ENCODE measurements at regions not wholly inside any gene's neighbourhood (a gene's known extent, or its start where the extent isn't known, plus 50 kb on each side); places are given as distances from the start of the nearest gene placed in this dataset.
"Not testable (repeated sequence)": the region's sequence is repeated elsewhere in the genome, so short reads cannot be mapped to it uniquely, and the experiment has no call there.

DNA sequence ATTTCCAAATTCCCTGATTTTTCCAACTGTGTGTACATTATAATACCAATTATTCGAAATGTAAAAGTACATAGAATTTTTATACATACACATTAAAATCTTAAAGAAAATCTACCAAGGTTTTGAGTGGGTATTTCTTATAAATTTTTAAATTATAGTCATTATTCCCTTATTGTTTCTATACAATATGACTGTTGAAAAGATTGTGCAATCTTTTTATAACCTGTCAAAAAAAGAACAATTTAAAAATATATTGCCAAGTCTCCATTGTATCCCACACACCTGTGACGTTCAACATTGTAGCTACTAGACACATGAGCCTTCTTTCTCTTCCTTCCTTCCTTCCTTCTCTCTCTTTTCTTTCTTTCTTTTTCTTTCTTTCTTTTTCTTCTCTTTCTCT lies 473.2 kb upstream of the CHRM3 start:
- DNase-seq (ENCODE audit: low spot score): no peak

- no peak for DNase-seq (ENCODE audit: low spot score)
Measured at GRCh38 chr1:238912148-238912547, 474.2 kb upstream of the CHRM3 start.

GRCh38 chr1:238902752-238903151 lies 483.6 kb upstream of the CHRM3 start:
- DNase-seq (ENCODE audit: low spot score): not testable (repeated sequence)

GRCh38 chr1:238900334-238900865 lies 486.0 kb upstream of the CHRM3 start:
- no peak for DNase-seq (ENCODE audit: low spot score)

GRCh38 chr1:238898856-238899255 lies 487.5 kb upstream of the CHRM3 start:
- no peak for DNase-seq (ENCODE audit: low spot score)

DNA sequence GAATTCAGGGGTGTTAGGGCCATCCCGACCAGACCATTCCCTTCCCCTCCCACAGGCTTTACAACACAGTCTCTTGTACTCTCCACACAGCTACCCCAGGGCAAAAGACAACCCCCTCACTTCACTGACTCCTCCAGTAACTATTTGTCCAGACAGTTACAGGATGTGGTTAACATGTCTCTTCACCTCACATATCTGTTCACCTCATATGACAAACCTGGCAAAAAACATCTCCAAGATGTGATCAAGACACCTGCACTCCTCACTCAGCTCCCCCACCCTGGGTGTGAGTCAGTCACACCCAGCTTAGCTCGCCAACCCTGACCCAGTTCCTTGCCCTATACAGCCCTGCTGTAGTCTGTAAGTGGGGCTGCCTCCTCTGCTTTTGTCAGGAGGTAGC lies 490.5 kb upstream of the CHRM3 start:
- no peak for DNase-seq (ENCODE audit: low spot score)

DNA sequence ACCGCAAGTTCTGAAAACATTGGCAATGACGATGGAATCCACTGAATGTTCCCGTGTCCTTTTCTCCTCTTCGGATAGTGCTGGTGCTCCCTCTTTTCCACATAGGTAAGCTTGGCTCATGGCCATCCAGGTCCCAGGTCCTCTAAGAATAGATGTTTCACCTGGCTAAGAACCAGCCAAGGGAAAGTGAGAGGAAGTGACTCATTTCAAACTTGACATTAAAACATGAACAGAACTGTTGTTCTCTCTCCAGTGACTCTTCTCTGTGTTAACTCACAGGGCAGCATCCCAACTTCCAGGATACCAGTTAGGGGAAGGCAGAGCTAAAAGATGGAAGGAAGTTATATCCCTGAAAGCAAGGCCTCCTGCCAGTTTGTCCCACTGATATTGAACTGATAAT lies 493.8 kb upstream of the CHRM3 start:
- peak; percentile 24 for DNase-seq (ENCODE audit: low spot score)

DNA sequence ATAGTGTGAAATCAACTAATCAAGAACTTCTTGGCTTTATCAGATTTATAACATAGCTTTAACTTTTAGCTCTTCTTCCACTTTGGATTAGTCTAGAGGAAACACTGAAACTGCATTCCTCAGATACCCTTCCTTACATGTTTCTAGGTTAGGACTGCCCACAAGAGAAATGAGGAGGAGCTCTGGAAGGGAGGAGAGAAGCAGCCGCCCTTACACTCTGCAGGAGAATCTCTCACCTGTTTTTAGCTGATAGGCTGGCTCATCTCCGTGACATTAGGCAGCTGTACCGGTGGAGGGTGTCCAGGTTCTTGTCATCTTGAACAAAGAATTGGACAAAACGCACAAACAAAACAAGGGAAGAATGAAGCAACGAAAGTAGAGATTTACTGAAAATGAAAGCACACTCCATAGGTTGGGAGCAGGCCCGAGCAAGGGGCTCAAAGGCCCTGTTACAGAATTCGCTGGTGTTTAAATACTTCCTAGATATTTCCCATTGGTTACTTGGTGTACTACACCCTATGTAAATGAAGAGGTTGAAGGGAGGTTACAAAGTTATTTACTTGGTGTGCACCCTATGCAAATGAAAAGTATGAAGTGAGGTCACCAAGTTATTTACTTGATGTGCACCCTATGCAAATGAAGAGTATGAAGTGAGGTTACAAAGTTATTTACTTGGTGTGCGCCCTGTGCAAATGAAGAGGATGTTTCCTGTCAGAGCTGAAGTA lies 524.9 kb upstream of the CHRM3 start:
- DNase-seq (ENCODE audit: low spot score): no peak

DNA sequence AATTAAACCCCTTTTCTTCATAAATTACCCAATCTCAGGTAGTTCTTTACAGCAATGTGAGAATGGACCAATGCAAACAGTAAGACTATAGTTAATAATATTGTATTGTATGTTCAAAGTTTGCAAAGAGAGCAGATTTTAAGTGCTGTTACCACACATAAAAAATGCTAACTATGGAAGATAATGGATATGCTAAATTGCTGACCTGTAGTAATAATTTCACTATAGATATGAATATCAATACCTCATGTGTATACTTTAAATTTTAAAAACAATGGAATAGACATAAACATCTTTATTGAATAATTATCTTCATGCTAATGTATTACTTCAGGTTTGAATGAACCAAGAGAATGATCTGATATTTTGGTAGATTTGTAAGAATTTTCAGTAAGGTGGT lies 552.4 kb upstream of the CHRM3 start:
- DNase-seq (ENCODE audit: low spot score): no peak

DNA sequence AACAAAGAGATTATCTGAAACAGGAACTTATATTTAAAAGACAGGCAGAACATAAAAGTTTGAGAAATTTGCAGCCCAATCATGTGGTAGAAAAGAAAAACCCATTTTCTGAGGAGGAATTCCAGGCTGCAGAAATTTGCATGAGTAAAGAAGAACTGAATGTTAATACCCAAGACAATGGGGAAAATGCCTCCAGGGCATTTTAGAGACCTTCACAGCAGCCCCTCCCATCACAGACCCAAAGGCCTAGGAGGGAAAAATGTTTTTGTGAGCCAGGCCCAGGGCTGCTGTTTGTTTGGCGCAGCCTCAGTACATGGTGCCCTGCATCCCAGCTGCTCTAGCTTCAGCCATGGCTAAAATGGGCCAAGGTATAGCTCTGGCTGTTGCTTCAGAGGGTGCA lies 554.3 kb upstream of the CHRM3 start:
- no peak for DNase-seq (ENCODE audit: low spot score)

DNA sequence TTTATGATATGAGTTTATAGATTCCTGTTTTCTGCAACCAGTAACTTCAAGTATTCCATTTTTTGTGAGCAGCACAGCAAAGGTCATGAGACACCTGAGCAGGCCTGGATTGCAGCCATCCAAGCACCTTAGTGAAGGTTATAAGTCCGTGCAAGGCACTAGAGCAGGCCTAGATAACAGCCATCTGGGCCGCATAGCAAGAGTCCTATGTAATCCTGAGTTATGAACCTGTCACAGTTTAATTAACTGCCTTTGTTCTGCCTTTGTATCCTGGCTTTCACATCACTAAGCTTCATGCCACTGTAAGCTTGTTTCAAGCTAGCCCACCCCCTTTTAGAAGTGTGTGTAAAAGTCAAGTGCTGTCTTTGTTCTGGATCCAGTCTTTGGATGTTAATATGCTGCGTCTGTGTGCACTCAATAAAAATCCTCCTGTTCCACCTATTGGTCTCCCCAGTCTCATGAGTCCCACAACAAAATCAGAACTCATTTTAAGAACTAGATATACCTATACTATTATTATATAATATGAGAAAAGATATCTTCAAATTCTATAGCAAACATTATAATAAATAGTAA lies 556.2 kb upstream of the CHRM3 start:
- no peak for DNase-seq (ENCODE audit: low spot score)

GRCh38 chr1:238826891-238827290 lies 559.5 kb upstream of the CHRM3 start:
- DNase-seq (ENCODE audit: low spot score): no peak

GRCh38 chr1:238823416-238823815 lies 563.0 kb upstream of the CHRM3 start:
- DNase-seq (ENCODE audit: low spot score): no peak

- DNase-seq (ENCODE audit: low spot score): no peak
Measured at GRCh38 chr1:238811211-238811879, 575.0 kb upstream of the CHRM3 start.

DNA sequence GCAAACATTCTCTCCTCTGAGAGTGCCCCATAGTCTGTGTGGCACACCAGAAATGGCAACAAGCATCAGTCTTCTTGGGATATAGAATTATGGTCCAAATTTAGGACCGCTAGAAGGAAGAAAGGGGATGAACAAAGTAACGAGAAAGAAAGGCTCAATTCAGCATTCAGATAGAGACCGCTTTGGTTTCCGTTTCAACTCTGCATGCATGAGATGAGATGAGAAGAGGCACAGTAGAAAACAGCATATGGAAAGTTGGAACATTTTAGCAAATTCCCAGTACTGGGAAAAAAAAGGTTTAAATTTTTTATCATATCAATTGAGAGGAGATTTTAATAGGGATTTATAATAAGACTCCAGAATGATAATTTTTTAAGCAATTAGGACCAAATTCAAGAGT lies 595.5 kb upstream of the CHRM3 start:
- DNase-seq (ENCODE audit: low spot score): no peak

GRCh38 chr1:238789916-238790667 lies 596.3 kb upstream of the CHRM3 start:
- no peak for DNase-seq (ENCODE audit: low spot score)

- no peak for DNase-seq (ENCODE audit: low spot score)
Measured at GRCh38 chr1:238787471-238787870, 598.9 kb upstream of the CHRM3 start.

DNA sequence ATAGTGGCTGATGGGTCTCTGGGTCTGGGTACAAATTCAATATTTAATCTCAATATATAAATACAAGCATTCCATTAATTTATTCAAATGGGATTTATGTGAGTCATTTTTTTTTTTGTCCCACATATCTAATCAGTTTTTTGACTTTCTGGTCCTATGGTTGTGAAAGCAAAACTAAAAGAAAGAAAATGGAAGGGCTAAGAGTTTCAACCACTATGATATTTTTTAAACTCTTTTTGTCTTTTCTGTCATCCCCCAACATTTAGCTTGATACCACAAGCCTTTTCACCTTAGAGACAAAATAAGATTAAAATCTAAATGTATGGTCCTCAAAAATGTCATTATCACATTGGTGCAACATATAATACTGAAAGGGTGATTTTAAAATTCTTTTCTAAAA lies 602.7 kb upstream of the CHRM3 start:
- DNase-seq (ENCODE audit: low spot score): no peak

GRCh38 chr1:238779716-238780115 lies 606.7 kb upstream of the CHRM3 start:
- no peak for DNase-seq (ENCODE audit: low spot score)

GRCh38 chr1:238778113-238778512 lies 608.3 kb upstream of the CHRM3 start:
- no peak for DNase-seq (ENCODE audit: low spot score)

DNA sequence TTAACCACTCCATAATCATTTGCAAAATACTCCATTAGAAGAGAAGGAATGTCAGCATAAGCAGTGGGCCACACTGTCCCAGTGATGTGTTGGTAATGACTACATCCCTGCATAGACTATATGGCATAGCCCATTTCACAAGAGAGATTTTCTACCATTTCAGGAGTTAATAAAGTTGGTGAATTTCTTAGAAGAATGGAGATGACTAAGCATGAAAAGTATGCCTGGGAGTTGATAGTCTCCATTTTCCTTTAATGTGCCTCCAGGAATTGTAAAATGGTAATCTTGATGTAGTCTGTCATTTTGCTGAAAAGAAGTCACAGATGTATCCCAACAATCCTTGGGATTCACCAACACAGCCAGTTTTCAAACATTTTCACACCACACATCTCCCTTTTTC lies 608.8 kb upstream of the CHRM3 start:
- DNase-seq (ENCODE audit: low spot score): no peak

DNA sequence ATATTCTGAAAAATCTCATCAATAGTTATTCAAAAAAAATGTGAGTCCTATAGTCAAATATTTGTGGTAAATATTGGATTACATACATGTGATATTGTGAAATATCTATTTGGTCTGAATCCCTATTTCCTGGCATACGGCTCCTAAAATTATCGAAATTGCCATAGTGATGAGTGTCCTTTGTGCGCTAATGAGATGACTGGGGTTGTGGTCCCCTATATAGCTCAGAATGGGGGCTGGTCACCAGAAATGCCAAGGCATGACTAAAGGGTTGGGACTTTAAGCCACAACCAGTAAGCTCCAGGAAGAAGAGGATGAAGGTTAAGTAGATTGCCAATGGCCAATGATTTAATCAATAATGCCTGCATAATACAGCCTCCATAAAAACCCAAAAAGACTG lies 610.2 kb upstream of the CHRM3 start:
- no peak for DNase-seq (ENCODE audit: low spot score)

All from mucosa of gallbladder (tissue), 1 donor.